OCI-LY3 (cell line): ENCODE measurements at regions not wholly inside any gene's neighbourhood (a gene's known extent, or its start where the extent isn't known, plus 50 kb on each side); places are given as distances from the start of the nearest gene placed in this dataset.
A peak's percentile ranks its signal among the peaks of the same experiment; 100 is the strongest.

Experiments used
- H2AFZ ChIP-seq: fragments of 200-600, 300-600 bp; shearing (Covaris generic); 2 replicates; pipeline ENCODE4 v1.6.0; 2014; ENCODE audit warnings: antibody characterized with exemption, low read depth, low read length
- H3K27ac ChIP-seq: fragments of 200-600, 300-600 bp; sonication (generic); 2 replicates; pipeline ENCODE4 v1.5.1; 2014; ENCODE audit warnings: mild to moderate bottlenecking, low read length, moderate library complexity, mixed read lengths
- H3K27me3 ChIP-seq: fragments of 200-600, 300-600 bp; sonication (generic); 2 replicates; pipeline ENCODE4 v1.6.1; 2014; ENCODE audit warnings: low read depth, low read length, mixed read lengths
- H3K36me3 ChIP-seq: fragments of 200-600, 300-600 bp; sonication (generic); replicated peaks from 2 replicates; pipeline ENCODE3; 2014; ENCODE audit warnings: low read depth, low read length, mixed read lengths
- H3K4me1 ChIP-seq: fragments of 300-600, 200-600 bp; sonication (generic); 2 replicates; pipeline ENCODE4 v1.6.1; 2014; ENCODE audit warnings: low read length, mixed read lengths
- H3K4me2 ChIP-seq: fragments of 200-600, 300-600 bp; sonication (generic); 2 replicates; pipeline ENCODE4 v1.6.1; 2014; ENCODE audit warnings: low read length, mixed read lengths
- H3K4me3 ChIP-seq: fragments of 300-600, 200-600 bp; sonication (generic); 2 replicates; pipeline ENCODE4 v1.5.1; 2014; ENCODE audit warnings: antibody characterized with exemption, mild to moderate bottlenecking, low read length, moderate library complexity
- H3K79me2 ChIP-seq: fragments of 300-600, 200-600 bp; shearing (Covaris generic); 2 replicates; pipeline ENCODE4 v1.6.1; 2014; ENCODE audit warnings: mild to moderate bottlenecking, low read length, mixed read lengths
- H3K9ac ChIP-seq: fragments of 300-600, 200-600 bp; shearing (Covaris generic); 2 replicates; pipeline ENCODE4 v1.6.0; 2014; ENCODE audit warnings: mild to moderate bottlenecking, low read length, moderate library complexity
- H3K9me3 ChIP-seq: fragments of 200-600, 300-600 bp; shearing (Covaris generic); 2 replicates; pipeline ENCODE4 v1.6.1; 2014; ENCODE audit warnings: low read length, mixed read lengths; ENCODE audit not compliant: insufficient read depth
- H4K20me1 ChIP-seq: fragments of 200-600, 300-600 bp; sonication (generic); 2 replicates; pipeline ENCODE4 v1.6.1; 2016; ENCODE audit warnings: low read length, mixed read lengths; ENCODE audit not compliant: insufficient read depth
- EZH2phosphoT487 ChIP-seq: fragments of 200-600 bp; shearing (Covaris generic); IDR thresholded peaks from 2 replicates; pipeline ENCODE4 v1.6.1; 2018; ENCODE audit warnings: antibody characterized with exemption, mixed run types, low read depth
- TF ChIP-seq, protein P1 (sequence below): fragments of 200-600, 300-600 bp; sonication (generic); IDR thresholded peaks from 2 replicates; pipeline ENCODE4 v1.5.1; 2014; ENCODE audit warnings: antibody characterized with exemption, low read length, low read depth

DNA sequence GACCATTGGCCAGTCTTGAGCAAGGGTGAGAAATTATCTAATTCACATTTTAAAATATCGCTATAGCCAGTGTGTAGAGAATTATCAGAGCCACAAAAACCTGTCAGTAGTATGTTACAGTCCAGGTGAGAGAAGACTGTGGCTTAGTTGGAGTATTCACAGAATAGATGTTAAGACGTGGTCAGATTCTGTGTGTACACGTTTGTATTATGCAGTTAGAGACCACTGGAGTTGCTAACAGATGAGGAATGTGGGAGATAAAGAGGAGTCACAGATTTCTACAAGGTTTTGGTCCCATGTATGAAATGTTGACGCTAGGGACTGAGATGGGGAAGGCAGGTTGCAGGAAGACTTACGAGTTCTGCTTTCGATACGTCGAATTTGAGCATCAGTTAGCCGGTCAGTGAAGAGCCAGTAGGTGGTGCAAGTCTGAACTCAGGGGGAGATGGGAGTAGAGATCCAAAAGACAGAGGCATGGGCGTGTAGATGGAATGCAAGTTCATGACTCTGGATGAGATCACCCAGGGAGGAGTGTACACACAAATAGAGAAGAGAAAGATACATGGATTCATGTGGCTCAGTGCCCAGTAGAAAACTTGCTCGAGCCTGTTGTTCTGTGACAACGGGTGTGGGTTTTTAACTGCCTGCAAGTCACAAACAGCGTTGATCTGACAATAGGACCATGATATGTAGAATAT, 114.8 kb upstream of the FLRT2 start:
- H2AFZ ChIP-seq = no peak overlapping the region
- no peaks in the 10 kb centered on the region; the same call in 1 of the 2 replicates for H3K4me1 ChIP-seq
- no peaks in the 10 kb centered on the region for H3K9me3 ChIP-seq
- no peak overlapping the region for H3K4me3 ChIP-seq
- H4K20me1 ChIP-seq = no peaks in the 10 kb centered on the region
- H3K9ac ChIP-seq = no peak overlapping the region
- H3K27me3 ChIP-seq = no peaks in the 10 kb centered on the region
- H3K36me3 ChIP-seq = no peaks in the 10 kb centered on the region
- TF ChIP-seq EZH2phosphoT487 = no peak
- TF ChIP-seq, protein P1, sequence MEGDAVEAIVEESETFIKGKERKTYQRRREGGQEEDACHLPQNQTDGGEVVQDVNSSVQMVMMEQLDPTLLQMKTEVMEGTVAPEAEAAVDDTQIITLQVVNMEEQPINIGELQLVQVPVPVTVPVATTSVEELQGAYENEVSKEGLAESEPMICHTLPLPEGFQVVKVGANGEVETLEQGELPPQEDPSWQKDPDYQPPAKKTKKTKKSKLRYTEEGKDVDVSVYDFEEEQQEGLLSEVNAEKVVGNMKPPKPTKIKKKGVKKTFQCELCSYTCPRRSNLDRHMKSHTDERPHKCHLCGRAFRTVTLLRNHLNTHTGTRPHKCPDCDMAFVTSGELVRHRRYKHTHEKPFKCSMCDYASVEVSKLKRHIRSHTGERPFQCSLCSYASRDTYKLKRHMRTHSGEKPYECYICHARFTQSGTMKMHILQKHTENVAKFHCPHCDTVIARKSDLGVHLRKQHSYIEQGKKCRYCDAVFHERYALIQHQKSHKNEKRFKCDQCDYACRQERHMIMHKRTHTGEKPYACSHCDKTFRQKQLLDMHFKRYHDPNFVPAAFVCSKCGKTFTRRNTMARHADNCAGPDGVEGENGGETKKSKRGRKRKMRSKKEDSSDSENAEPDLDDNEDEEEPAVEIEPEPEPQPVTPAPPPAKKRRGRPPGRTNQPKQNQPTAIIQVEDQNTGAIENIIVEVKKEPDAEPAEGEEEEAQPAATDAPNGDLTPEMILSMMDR = no peak
- H3K27ac ChIP-seq = no peak overlapping the region
- no peaks in the 10 kb centered on the region for H3K79me2 ChIP-seq
- no peak overlapping the region for H3K4me2 ChIP-seq

DNA sequence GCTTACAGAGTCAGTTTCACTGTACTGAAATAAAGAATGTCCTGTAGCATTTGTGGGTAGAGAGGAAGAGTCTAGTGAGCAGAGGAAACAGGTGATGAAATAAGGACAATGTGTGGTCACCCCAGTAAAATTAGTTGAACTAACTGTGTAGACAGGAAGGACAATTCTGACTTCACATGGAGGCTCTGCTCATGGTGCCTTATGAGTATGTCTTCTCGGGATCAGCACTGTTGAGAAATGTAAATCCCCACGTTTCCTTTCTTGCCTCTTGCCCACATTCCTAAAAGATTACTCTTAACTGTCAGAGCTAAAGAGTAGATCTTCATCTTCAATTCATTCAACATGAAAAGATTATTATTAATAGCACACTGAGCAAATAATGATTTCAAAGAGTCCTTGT, 113.2 kb upstream of the FLRT2 start:
- H3K27me3 ChIP-seq = no peaks in the 10 kb centered on the region
- no peak overlapping the region for H3K27ac ChIP-seq
- H3K4me3 ChIP-seq = no peak overlapping the region
- no peaks in the 10 kb centered on the region for H3K9me3 ChIP-seq
- H2AFZ ChIP-seq = peak overlapping the region; percentile 34; the same call in 1 of the 2 replicates
- H3K36me3 ChIP-seq = no peaks in the 10 kb centered on the region
- no peaks in the 10 kb centered on the region for H3K79me2 ChIP-seq
- TF ChIP-seq, protein P1 = no peak
- no peak for TF ChIP-seq EZH2phosphoT487
- no peaks in the 10 kb centered on the region; the same call in 1 of the 2 replicates for H3K4me1 ChIP-seq
- no peak overlapping the region for H3K4me2 ChIP-seq
- H4K20me1 ChIP-seq = no peaks in the 10 kb centered on the region
- H3K9ac ChIP-seq = no peak overlapping the region

DNA sequence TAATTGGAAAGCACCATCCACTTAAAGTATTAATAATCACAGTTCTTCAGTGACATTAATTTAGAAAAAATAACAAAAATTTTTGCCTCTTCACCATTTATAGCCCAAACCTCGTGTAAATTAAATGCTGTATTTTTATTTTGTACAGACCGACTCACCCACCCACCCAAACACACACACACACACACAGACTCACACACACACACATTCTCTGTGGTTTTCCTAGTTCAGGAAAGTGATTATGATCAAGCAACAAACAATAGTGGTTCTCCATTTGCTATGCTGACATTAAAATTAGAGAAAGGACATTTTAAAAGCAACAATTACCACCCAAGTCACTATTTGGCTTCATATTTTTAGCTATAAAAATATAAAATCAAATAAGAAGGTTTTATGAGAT, 112.5 kb upstream of the FLRT2 start:
- Histone ChIP-seq H2AFZ (no peak overlapping the region), H4K20me1 (no peaks in the 10 kb centered on the region), H3K79me2 (no peaks in the 10 kb centered on the region), H3K27me3 (no peaks in the 10 kb centered on the region), H3K27ac (no peak overlapping the region), H3K4me1 (no peaks in the 10 kb centered on the region; the same call in 1 of the 2 replicates), H3K4me2 (no peak overlapping the region), H3K9ac (no peak overlapping the region), H3K36me3 (no peaks in the 10 kb centered on the region), H3K9me3 (no peaks in the 10 kb centered on the region), H3K4me3 (no peak overlapping the region)
- TF ChIP-seq, protein P1 = no peak
- no peak for TF ChIP-seq EZH2phosphoT487

DNA sequence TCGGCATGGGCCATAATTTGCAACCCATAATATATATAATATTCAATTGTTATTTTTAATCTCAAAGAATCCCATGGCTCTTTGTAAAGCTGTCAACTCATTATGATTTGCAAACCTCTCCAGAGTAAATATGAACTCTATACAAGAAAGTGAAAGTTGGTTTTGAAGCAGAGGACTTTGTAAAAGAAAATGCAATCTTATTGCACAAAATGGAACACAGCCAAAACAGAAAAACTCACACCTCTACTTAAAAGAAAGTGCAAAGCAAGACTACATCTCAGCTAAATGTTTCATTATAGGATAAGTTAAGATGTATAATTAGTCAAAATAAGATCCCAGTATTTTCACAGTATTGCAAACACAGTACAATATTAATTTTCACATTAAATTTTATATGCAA, 111.2 kb upstream of the FLRT2 start:
- H4K20me1 ChIP-seq = no peaks in the 10 kb centered on the region
- no peak overlapping the region for H3K27ac ChIP-seq
- TF ChIP-seq EZH2phosphoT487 = no peak
- TF ChIP-seq, protein P1 = no peak
- no peaks in the 10 kb centered on the region; the same call in 1 of the 2 replicates for H3K4me1 ChIP-seq
- H3K36me3 ChIP-seq = no peaks in the 10 kb centered on the region
- H3K9ac ChIP-seq = no peak overlapping the region
- H3K9me3 ChIP-seq = no peaks in the 10 kb centered on the region
- no peaks in the 10 kb centered on the region for H3K27me3 ChIP-seq
- no peak overlapping the region for H3K4me2 ChIP-seq
- no peaks in the 10 kb centered on the region for H3K79me2 ChIP-seq
- no peak overlapping the region for H2AFZ ChIP-seq
- no peak overlapping the region for H3K4me3 ChIP-seq
